GM12878 (cell line): ENCODE measurements at regions not wholly inside any gene's neighbourhood (a gene's known extent, or its start where the extent isn't known, plus 50 kb on each side); places are given as distances from the start of the nearest gene placed in this dataset.

Experiments
- ATAC-seq: fragments of 200-7000 bp; cut with Tn5 transposase; 3 replicates; pipeline ENCODE4 v1.9.1; 2020; ENCODE audit warnings: mild to moderate bottlenecking, moderate library complexity
- BruUV-seq: library from RNA; stranded (reverse); fragments of 400-500 nt; replicated peaks from 2 replicates; lab custom pipeline; 2021; lab: Mats Ljungman, UMichigan
- CTCF ChIA-PET: fragments of 300-600 bp; sonication (Branson Sonifier 250); formaldehyde crosslinking; extraction: SDS; loops from one replicate; lab custom pipeline; 2021; ENCODE audit warnings: inconsistent platforms; lab: Yijun Ruan, JAX
- POLR2A ChIA-PET: fragments of 350-600 bp; formaldehyde crosslinking; extraction: SDS; loops from one replicate; lab custom pipeline; 2021; ENCODE audit warnings: inconsistent platforms; lab: Charles Lee
- RAD21 ChIA-PET: fragments of 300-600 bp; sonication (Branson Sonifier 250); formaldehyde crosslinking; loops from one replicate; lab custom pipeline; 2023; ENCODE audit warnings: antibody characterized with exemption; ENCODE audit not compliant: unreplicated experiment; lab: Charles Lee
- SMC1A ChIA-PET: fragments of 300-600 bp; sonication (Branson Sonifier 250); formaldehyde crosslinking; loops from one replicate; lab custom pipeline; 2023; ENCODE audit not compliant: unreplicated experiment, uncharacterized antibody; lab: Charles Lee
- DNase-seq: peaks from one replicate; pipeline ENCODE4 v3.0.0-alpha.2; 2011; ENCODE audit warnings: low read depth, low spot score
- FAIRE-seq: peaks from 3 replicates; lab custom pipeline; 2011; peaks lifted over from hg19 to GRCh38; lab: Jason Lieb, UNC
- H2AFZ ChIP-seq: 2 replicates; pipeline ENCODE4 v1.6.0; 2011; ENCODE audit warnings: low read depth, low read length, control low read depth; ENCODE audit not compliant: control insufficient read depth
- H3K27ac ChIP-seq: 2 replicates; pipeline ENCODE4 v1.5.1; 2011; ENCODE audit warnings: control low read depth; ENCODE audit not compliant: control insufficient read depth, insufficient read depth
- H3K27me3 ChIP-seq, 2 experiments: replicated peaks in 1 of 2; 2 replicates each; pipeline versions ENCODE4 v1.6.0 to v1.6.1; 2011; ENCODE audit warnings: low read length in 1 of 2; ENCODE audit not compliant: control insufficient read depth in 2 of 2, insufficient read depth in 2 of 2
- H3K36me3 ChIP-seq, 2 experiments: 2 replicates each; pipeline ENCODE4 v1.5.1; 2011; ENCODE audit warnings: low read length in 1 of 2; ENCODE audit not compliant: control insufficient read depth in 2 of 2, insufficient read depth in 2 of 2
- H3K4me1 ChIP-seq: 2 replicates; pipeline ENCODE4 v1.6.1; 2011; ENCODE audit warnings: mild to moderate bottlenecking, low read length, moderate library complexity, mixed read lengths; ENCODE audit not compliant: control insufficient read depth, insufficient read depth
- H3K4me2 ChIP-seq: 2 replicates; pipeline ENCODE4 v1.6.0; 2011; ENCODE audit warnings: control low read depth; ENCODE audit not compliant: control insufficient read depth, insufficient read depth
- H3K4me3 ChIP-seq: fragments of 200-600 bp; sonication (generic); 2 replicates; pipeline ENCODE4 v1.5.1; 2016
- H3K79me2 ChIP-seq: 2 replicates; pipeline ENCODE4 v1.6.0; 2011; ENCODE audit warnings: low read length; ENCODE audit not compliant: control insufficient read depth, insufficient read depth
- H3K9ac ChIP-seq: 2 replicates; pipeline ENCODE4 v1.8.0; 2011; ENCODE audit warnings: low read length, control low read depth, mixed read lengths; ENCODE audit not compliant: control insufficient read depth, insufficient read depth
- H3K9me3 ChIP-seq: replicated peaks from 3 replicates; pipeline ENCODE4 v1.5.1; 2011; ENCODE audit warnings: mild to moderate bottlenecking, low read length; ENCODE audit not compliant: control insufficient read depth, insufficient read depth
- H4K20me1 ChIP-seq: 2 replicates; pipeline ENCODE4 v1.6.0; 2011; ENCODE audit not compliant: control insufficient read depth, insufficient read depth
- ASH2L ChIP-seq: fragments of 300-600, 200-600 bp; sonication (generic); IDR thresholded peaks from 2 replicates; pipeline ENCODE4 v1.6.1; 2017; ENCODE audit warnings: low read depth, mild to moderate bottlenecking, borderline replicate concordance
- BACH1 ChIP-seq: fragments of 450-650 bp; IDR thresholded peaks from 2 replicates; pipeline ENCODE4 v1.6.1; 2017; ENCODE audit warnings: mild to moderate bottlenecking, borderline replicate concordance
- BCLAF1 ChIP-seq: fragments of 450-650 bp; IDR thresholded peaks from 2 replicates; pipeline ENCODE4 v1.6.1; 2017; ENCODE audit warnings: antibody characterized with exemption, mild to moderate bottlenecking, moderate library complexity
- CBX5 ChIP-seq: sonication (generic); IDR thresholded peaks from 2 replicates; pipeline ENCODE4 v1.6.1; 2016; ENCODE audit warnings: low read depth, moderate library complexity, mild to moderate bottlenecking, inconsistent platforms
- EED ChIP-seq: sonication (generic); IDR thresholded peaks from 2 replicates; pipeline ENCODE4 v1.6.1; 2016; ENCODE audit warnings: antibody characterized with exemption, low read depth
- ELK1 ChIP-seq: IDR thresholded peaks from 2 replicates; pipeline ENCODE4 v1.6.1; 2012; ENCODE audit warnings: low read depth, low read length, improper control_type of control experiment
- GABPA ChIP-seq: IDR thresholded peaks from 2 replicates; pipeline ENCODE4 v1.6.1; 2014; ENCODE audit warnings: antibody characterized with exemption, low read depth, mild to moderate bottlenecking, inconsistent platforms
- LARP7 ChIP-seq: fragments of 450-650 bp; IDR thresholded peaks from 2 replicates; pipeline ENCODE4 v1.6.1; 2017; ENCODE audit warnings: mild to moderate bottlenecking
- MYB ChIP-seq: fragments of 150-350 bp; IDR thresholded peaks from 2 replicates; pipeline ENCODE4 v1.6.1; 2014; ENCODE audit warnings: mild to moderate bottlenecking, low read depth, low read length, borderline replicate concordance
- SIX5 ChIP-seq: IDR thresholded peaks from 2 replicates; pipeline ENCODE4 v1.6.1; 2011; ENCODE audit warnings: mild to moderate bottlenecking, low read depth, low read length, moderate library complexity; ENCODE audit not compliant: severe bottlenecking
- SREBF1 ChIP-seq: IDR thresholded peaks from 2 replicates; pipeline ENCODE4 v1.6.1; 2012; ENCODE audit warnings: mild to moderate bottlenecking, low read length
- STAT1 ChIP-seq: fragments of 450-650 bp; conservative IDR thresholded peaks from 2 replicates; pipeline ENCODE4 v1.6.1; 2014; ENCODE audit warnings: antibody characterized with exemption, mild to moderate bottlenecking
- STAT3 ChIP-seq: IDR thresholded peaks from 2 replicates; pipeline ENCODE4 v1.6.1; 2011; ENCODE audit warnings: low read depth, low read length, improper control_type of control experiment
- SUZ12 ChIP-seq: fragments of 200-600 bp; sonication (generic); IDR thresholded peaks from one replicate; pipeline ENCODE4 v1.6.1; 2018; ENCODE audit warnings: antibody characterized with exemption, mild to moderate bottlenecking; ENCODE audit not compliant: unreplicated experiment
- ZBTB11 ChIP-seq: fragments of 450-650 bp; formaldehyde crosslinking; IDR thresholded peaks from 2 replicates; pipeline ENCODE4 v1.5.0; 2022; ENCODE audit warnings: mild to moderate bottlenecking, missing genetic modification characterization
- WGBS: methylation state at CpG from one replicate; pipeline ENCODE4 v1.1.6; 2016; ENCODE audit warnings: low lambda C conversion rate; ENCODE audit not compliant: insufficient replicate concordance, insufficient coverage; ENCODE audit errors: missing lambda C conversion rate; 5-methylcytosine and 5-hydroxymethylcytosine counted together
- in situ Hi-C: fragments of 300-500 bp; cut with MboI; formaldehyde crosslinking; loops from 9 replicates; pipeline ENCODE4 v1.14.3; 2018; ENCODE audit warnings: mixed read lengths
- intact Hi-C: fragments of 100-400 bp; cut with micrococcal nuclease; formaldehyde crosslinking; loops from one replicate; pipeline ENCODE4 v1.14.2; 2022; ENCODE audit not compliant: unreplicated experiment

GRCh38 chr13:74024856-74025255, 109.3 kb downstream of the KLF12 start (continued):
- TF ChIP-seq SIX5 (no peak), STAT1 (no peak)

GRCh38 chr13:74024314-74024713, 109.9 kb downstream of the KLF12 start:
- DNase-seq: no peak
- TF ChIP-seq GABPA (no peak), BCLAF1 (no peak), BACH1 (no peak), MYB (no peak), ASH2L (no peak), ELK1 (no peak), SUZ12 (no peak), LARP7 (no peak), CBX5 (no peak), SREBF1 (no peak), ZBTB11 (no peak), EED (no peak), STAT3 (no peak)
- no peaks in the 10 kb centered on the region for H3K36me3 ChIP-seq
- H3K27me3 ChIP-seq: no peaks in the 10 kb centered on the region
- POLR2A ChIA-PET: interaction anchor here (0.7 to 1.2 kb wide), 3 partner anchors 14 to 126 kb away, joined by 3 read pairs; no protein-coding TSS in a partner anchor
- BruUV-seq: no TSS peak
- RAD21 ChIA-PET: interaction anchor here (0.8 to 2.1 kb wide), 11 partner anchors 8 to 112 kb away, joined by 3 to 15 read pairs (median 3); partner anchors contain the start of gene KLF12
- H3K4me1 ChIP-seq: peaks cover 8% of the 10 kb centered on the region; the same call in 1 of the 2 replicates
- H3K9me3 ChIP-seq: peaks cover 20% of the 10 kb centered on the region
- intact Hi-C loops (no loop called here), in situ Hi-C loops (no loop called here)
- FAIRE-seq: no peak
- ATAC-seq: no peak
- no peaks in the 10 kb centered on the region for H4K20me1 ChIP-seq
- H3K9ac ChIP-seq: no peak overlapping the region
- CTCF ChIA-PET: interaction anchor here (0.7 to 3.6 kb wide), 11 partner anchors 16 to 1196 kb away, joined by 3 to 20 read pairs (median 3); no protein-coding TSS in a partner anchor
- SMC1A ChIA-PET: interaction anchor here (0.7 to 3.2 kb wide), 20 partner anchors 11 to 114 kb away, joined by 3 to 27 read pairs (median 4); no protein-coding TSS in a partner anchor
- peak overlapping the region; percentile 90; the same call in 1 of the 2 replicates for H3K4me2 ChIP-seq
- H2AFZ ChIP-seq: no peak overlapping the region
- no peak overlapping the region for H3K27ac ChIP-seq
- H3K79me2 ChIP-seq: peaks cover 16% of the 10 kb centered on the region
- H3K4me3 ChIP-seq: no peak overlapping the region
- WGBS: 72% methylated on average over 4 of the region's 4 CpGs
